HG03066 (cell line): ENCODE measurements at regions not wholly inside any gene's neighbourhood (a gene's known extent, or its start where the extent isn't known, plus 50 kb on each side); places are given as distances from the start of the nearest gene placed in this dataset.

ENCODE experiments used
- ATAC-seq: cut with Tn5 transposase; IDR thresholded peaks from one replicate; pipeline ENCODE4 v1.9.1; 2021; ENCODE audit warnings: low read depth; ENCODE audit not compliant: unreplicated experiment

- ATAC-seq, result no peak
Observed at GRCh38 chr11:104370478-104370877, 206.5 kb upstream of the PDGFD start.

GRCh38 chr11:104369761-104370160, 205.8 kb upstream of the PDGFD start:
- ATAC-seq, result no peak

GRCh38 chr11:104366321-104366734, 202.4 kb upstream of the PDGFD start:
- ATAC-seq, result no peak

- ATAC-seq, result no peak
Observed at GRCh38 chr11:104365676-104366075, 201.7 kb upstream of the PDGFD start.

- ATAC-seq, result no peak
Observed at GRCh38 chr11:104361975-104362374, 198.0 kb upstream of the PDGFD start.

- no peak for ATAC-seq
Observed at GRCh38 chr11:104352036-104352435, 188.1 kb upstream of the PDGFD start.

GRCh38 chr11:104343578-104343977, 179.6 kb upstream of the PDGFD start:
- ATAC-seq, result peak; percentile 56

GRCh38 chr11:104340590-104340989, 176.6 kb upstream of the PDGFD start:
- no peak for ATAC-seq

GRCh38 chr11:104339380-104339831, 175.5 kb upstream of the PDGFD start:
- ATAC-seq, result no peak

- no peak for ATAC-seq
Observed at GRCh38 chr11:104338186-104338585, 174.2 kb upstream of the PDGFD start.

GRCh38 chr11:104337273-104337672, 173.3 kb upstream of the PDGFD start:
- no peak for ATAC-seq

GRCh38 chr11:104333977-104334376, 170.0 kb upstream of the PDGFD start:
- ATAC-seq, result peak; percentile 81

GRCh38 chr11:104332110-104332509, 168.2 kb upstream of the PDGFD start:
- no peak for ATAC-seq

- ATAC-seq, result no peak
Observed at GRCh38 chr11:104329078-104329665, 165.2 kb upstream of the PDGFD start.

GRCh38 chr11:104328512-104328907, 164.6 kb upstream of the PDGFD start:
- no peak for ATAC-seq

GRCh38 chr11:104327861-104328511, 164.0 kb upstream of the PDGFD start:
- no peak for ATAC-seq

GRCh38 chr11:104325093-104325492, 161.1 kb upstream of the PDGFD start:
- no peak for ATAC-seq

- no peak for ATAC-seq
Observed at GRCh38 chr11:104324276-104324675, 160.3 kb upstream of the PDGFD start.

- ATAC-seq, result no peak
Observed at GRCh38 chr11:104323841-104324240, 159.9 kb upstream of the PDGFD start.

GRCh38 chr11:104322696-104323095, 158.7 kb upstream of the PDGFD start:
- no peak for ATAC-seq

GRCh38 chr11:104320956-104321355, 157.0 kb upstream of the PDGFD start:
- ATAC-seq, result no peak

- no peak for ATAC-seq
Observed at GRCh38 chr11:104320097-104320496, 156.2 kb upstream of the PDGFD start.
